ENCODE measurements at regions not wholly inside any gene's neighbourhood (a gene's known extent, or its start where the extent isn't known, plus 50 kb on each side); places are given as distances from the start of the nearest gene placed in this dataset.
A peak's percentile ranks its signal among the peaks of the same experiment; 100 is the strongest.

DNA sequence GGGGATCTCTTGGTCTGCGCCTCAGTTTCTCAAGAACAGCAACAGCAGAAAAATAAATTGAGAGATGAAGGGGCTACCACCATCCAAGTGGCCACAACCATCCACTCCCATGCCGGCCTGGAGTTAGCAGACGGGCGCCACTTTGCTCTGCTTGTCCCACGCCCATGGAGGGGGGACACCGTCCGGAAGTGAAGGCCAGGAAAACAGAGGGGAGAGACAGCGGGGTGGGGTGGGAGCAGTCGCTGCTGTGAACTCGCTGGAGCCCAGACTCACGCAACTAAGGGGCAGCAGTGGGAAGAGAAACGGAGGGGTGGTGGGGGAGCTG is 135.4 kb downstream of the KIF20B start:
- Histone ChIP-seq H3K9ac (ENCODE audit: insufficient read depth, low read length) (peak overlapping the region; percentile 75), H3K36me3 (ENCODE audit: control insufficient read depth, insufficient read depth, low read length) (no peaks in the 10 kb centered on the region), H3K4me3 (replicated peaks in 1 of 4; ENCODE audit: control extremely low read depth in 1 of 4, insufficient read depth in 1 of 4, low read depth in 3 of 4, low read length in 4 of 4) (peak overlapping the region; percentile 45 to 59 (median 48)), H3K27ac (ENCODE audit: insufficient read depth, low read length) (no peak overlapping the region), H2AFZ (ENCODE audit: low read length) (peak overlapping the region; percentile 84), H3K4me1 (ENCODE audit: control insufficient read depth, extremely low read depth, insufficient read depth, low read length) (no peaks in the 10 kb centered on the region), H3K9me3 (ENCODE audit: control insufficient read depth, insufficient read depth, low read depth, low read length) (no peaks in the 10 kb centered on the region), H3K79me2 (ENCODE audit: control insufficient read depth, insufficient read depth, low read length) (no peaks in the 10 kb centered on the region), H3K27me3 (ENCODE audit: control insufficient read depth, insufficient read depth, low read length) (no peaks in the 10 kb centered on the region), H3K4me2 (ENCODE audit: extremely low read depth, insufficient read depth, low read length) (peak overlapping the region; percentile 96), H4K20me1 (ENCODE audit: control insufficient read depth, extremely low read depth, insufficient read depth, low read length) (no peaks in the 10 kb centered on the region)
- no peak for DNase-seq (ENCODE audit: low read depth in 2 of 2)
- TF ChIP-seq, protein P1, sequence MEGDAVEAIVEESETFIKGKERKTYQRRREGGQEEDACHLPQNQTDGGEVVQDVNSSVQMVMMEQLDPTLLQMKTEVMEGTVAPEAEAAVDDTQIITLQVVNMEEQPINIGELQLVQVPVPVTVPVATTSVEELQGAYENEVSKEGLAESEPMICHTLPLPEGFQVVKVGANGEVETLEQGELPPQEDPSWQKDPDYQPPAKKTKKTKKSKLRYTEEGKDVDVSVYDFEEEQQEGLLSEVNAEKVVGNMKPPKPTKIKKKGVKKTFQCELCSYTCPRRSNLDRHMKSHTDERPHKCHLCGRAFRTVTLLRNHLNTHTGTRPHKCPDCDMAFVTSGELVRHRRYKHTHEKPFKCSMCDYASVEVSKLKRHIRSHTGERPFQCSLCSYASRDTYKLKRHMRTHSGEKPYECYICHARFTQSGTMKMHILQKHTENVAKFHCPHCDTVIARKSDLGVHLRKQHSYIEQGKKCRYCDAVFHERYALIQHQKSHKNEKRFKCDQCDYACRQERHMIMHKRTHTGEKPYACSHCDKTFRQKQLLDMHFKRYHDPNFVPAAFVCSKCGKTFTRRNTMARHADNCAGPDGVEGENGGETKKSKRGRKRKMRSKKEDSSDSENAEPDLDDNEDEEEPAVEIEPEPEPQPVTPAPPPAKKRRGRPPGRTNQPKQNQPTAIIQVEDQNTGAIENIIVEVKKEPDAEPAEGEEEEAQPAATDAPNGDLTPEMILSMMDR (conservative IDR thresholded peaks at IDR 0.05 in 1 of 2, IDR thresholded peaks at IDR 0.05 in 1 of 2; ENCODE audit: low read depth in 1 of 2, low read length in 2 of 2): no peak
- no peak for TF ChIP-seq EZH2 (IDR thresholded peaks at IDR 0.05; ENCODE audit: low read length, missing control alignments)

- peak overlapping the region; percentile 75 for H3K9ac ChIP-seq (ENCODE audit: insufficient read depth, low read length)
- H3K9me3 ChIP-seq (ENCODE audit: control insufficient read depth, insufficient read depth, low read depth, low read length): no peaks in the 10 kb centered on the region
- TF ChIP-seq, protein P1 (conservative IDR thresholded peaks at IDR 0.05 in 1 of 2, IDR thresholded peaks at IDR 0.05 in 1 of 2; ENCODE audit: low read depth in 1 of 2, low read length in 2 of 2): no peak
- no peak for TF ChIP-seq EZH2 (IDR thresholded peaks at IDR 0.05; ENCODE audit: low read length, missing control alignments)
These were observed 136.0 kb downstream of the KIF20B start for GRCh38 chr10:89837165-89838043.

DNA sequence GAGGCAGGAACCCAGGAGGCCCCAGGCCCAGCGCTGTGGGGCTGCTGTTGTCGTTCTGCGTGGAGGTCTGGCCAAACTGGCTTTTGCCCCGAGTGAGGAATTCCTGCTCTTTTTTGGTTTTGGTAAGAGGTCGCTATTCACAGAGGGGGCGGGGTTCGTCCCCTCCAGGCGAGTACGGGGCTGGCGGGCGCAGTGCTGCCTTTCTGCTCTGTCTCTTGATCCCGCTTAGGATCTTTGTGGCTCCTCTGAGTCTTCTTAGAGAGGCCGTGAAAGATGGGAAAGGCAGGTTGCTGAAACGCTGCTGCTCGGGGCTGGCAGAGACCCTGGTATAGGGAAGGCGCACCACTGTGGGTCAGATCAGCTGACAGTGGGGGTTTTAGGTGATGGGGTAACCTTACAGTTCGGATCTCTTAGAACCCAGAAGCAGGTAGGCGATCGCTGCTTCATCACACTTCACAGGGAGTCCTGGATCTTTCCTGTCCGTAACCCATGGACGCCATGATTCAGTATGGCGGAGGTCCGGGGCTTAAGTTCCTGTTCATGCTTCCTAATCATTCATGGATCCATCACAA is 136.7 kb downstream of the KIF20B start:
- peak overlapping the region; percentile 96 for H3K4me2 ChIP-seq (ENCODE audit: extremely low read depth, insufficient read depth, low read length)
- TF ChIP-seq, protein P1 (conservative IDR thresholded peaks at IDR 0.05 in 1 of 2, IDR thresholded peaks at IDR 0.05 in 1 of 2; ENCODE audit: low read depth in 1 of 2, low read length in 2 of 2): no peak
- TF ChIP-seq EZH2 (IDR thresholded peaks at IDR 0.05; ENCODE audit: low read length, missing control alignments): no peak
- no peaks in the 10 kb centered on the region for H3K27me3 ChIP-seq (ENCODE audit: control insufficient read depth, insufficient read depth, low read length)
- H3K4me3 ChIP-seq (replicated peaks in 1 of 4; ENCODE audit: control extremely low read depth in 1 of 4, insufficient read depth in 1 of 4, low read depth in 3 of 4, low read length in 4 of 4): peak overlapping the region in 2 of 4 experiments; percentile 48 to 59
- H3K27ac ChIP-seq (ENCODE audit: insufficient read depth, low read length): no peak overlapping the region
- no peaks in the 10 kb centered on the region for H3K79me2 ChIP-seq (ENCODE audit: control insufficient read depth, insufficient read depth, low read length)
- no peaks in the 10 kb centered on the region for H3K4me1 ChIP-seq (ENCODE audit: control insufficient read depth, extremely low read depth, insufficient read depth, low read length)
- H2AFZ ChIP-seq (ENCODE audit: low read length): peak overlapping the region; percentile 54
- H3K9ac ChIP-seq (ENCODE audit: insufficient read depth, low read length): no peak overlapping the region
- peak in 1 of 2 donors; percentile 8 for DNase-seq (ENCODE audit: low read depth in 2 of 2)
- no peaks in the 10 kb centered on the region for H4K20me1 ChIP-seq (ENCODE audit: control insufficient read depth, extremely low read depth, insufficient read depth, low read length)
- no peaks in the 10 kb centered on the region for H3K36me3 ChIP-seq (ENCODE audit: control insufficient read depth, insufficient read depth, low read length)
- H3K9me3 ChIP-seq (ENCODE audit: control insufficient read depth, insufficient read depth, low read depth, low read length): no peaks in the 10 kb centered on the region

More at GRCh38 chr10:89837165-89838043, 136.0 kb downstream of the KIF20B start:
- peak; percentile 42 to 46 for DNase-seq (ENCODE audit: low read depth in 2 of 2)
- Histone ChIP-seq H3K79me2 (ENCODE audit: control insufficient read depth, insufficient read depth, low read length) (no peaks in the 10 kb centered on the region), H3K4me3 (replicated peaks in 1 of 4; ENCODE audit: control extremely low read depth in 1 of 4, insufficient read depth in 1 of 4, low read depth in 3 of 4, low read length in 4 of 4) (peak overlapping the region; percentile 45 to 59 (median 48)), H3K4me2 (ENCODE audit: extremely low read depth, insufficient read depth, low read length) (peak overlapping the region; percentile 96), H3K36me3 (ENCODE audit: control insufficient read depth, insufficient read depth, low read length) (no peaks in the 10 kb centered on the region), H3K4me1 (ENCODE audit: control insufficient read depth, extremely low read depth, insufficient read depth, low read length) (no peaks in the 10 kb centered on the region), H2AFZ (ENCODE audit: low read length) (peak overlapping the region; percentile 84), H3K27me3 (ENCODE audit: control insufficient read depth, insufficient read depth, low read length) (no peaks in the 10 kb centered on the region), H4K20me1 (ENCODE audit: control insufficient read depth, extremely low read depth, insufficient read depth, low read length) (no peaks in the 10 kb centered on the region), H3K27ac (ENCODE audit: insufficient read depth, low read length) (no peak overlapping the region)

Measured in fibroblast of lung (primary cell).